ENCODE measurements at regions not wholly inside any gene's neighbourhood (a gene's known extent, or its start where the extent isn't known, plus 50 kb on each side); places are given as distances from the start of the nearest gene placed in this dataset.

DNA sequence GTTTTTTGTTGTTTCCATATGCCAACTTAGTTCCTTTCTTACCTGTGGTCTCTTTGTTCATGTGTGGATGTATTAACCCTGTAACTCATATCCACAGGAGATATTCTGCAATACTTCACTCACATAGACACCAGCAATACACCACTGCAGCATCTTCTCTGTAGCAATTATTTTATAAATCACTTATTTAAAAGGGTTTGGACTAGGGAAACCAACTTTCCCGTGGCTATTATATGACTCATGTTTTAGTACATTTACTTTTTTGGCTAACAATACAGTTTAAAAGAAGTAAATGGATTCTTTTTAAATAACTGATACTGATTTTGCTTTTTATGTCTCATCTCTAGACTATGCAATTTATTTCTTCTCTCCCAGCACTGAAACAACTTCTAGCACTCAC lies 488.9 kb downstream of the MBD2 start:
- no peak overlapping the region for H3K27ac Mint-ChIP-seq (ENCODE audit: unreplicated experiment)
- no peaks in the 10 kb centered on the region for H3K36me3 Mint-ChIP-seq (ENCODE audit: low read depth)
- no peak for DNase-seq (ENCODE audit: low read depth, low spot score)
- peaks cover 4% of the 10 kb centered on the region for H3K9me3 Mint-ChIP-seq
- H3K27me3 Mint-ChIP-seq (ENCODE audit: low read depth) = peaks cover 2% of the 10 kb centered on the region
- no peak overlapping the region for H3K4me3 Mint-ChIP-seq
- H3K4me1 Mint-ChIP-seq = no peaks in the 10 kb centered on the region
- no peak for TF ChIP-seq CTCF (conservative IDR thresholded peaks at IDR 0.05)

- H3K36me3 Mint-ChIP-seq (ENCODE audit: low read depth) = no peaks in the 10 kb centered on the region
- TF ChIP-seq CTCF (conservative IDR thresholded peaks at IDR 0.05) = no peak
- no peaks in the 10 kb centered on the region for H3K9me3 Mint-ChIP-seq
- DNase-seq (ENCODE audit: low read depth, low spot score) = no peak
- no peaks in the 10 kb centered on the region for H3K27me3 Mint-ChIP-seq (ENCODE audit: low read depth)
- H3K27ac Mint-ChIP-seq (ENCODE audit: unreplicated experiment) = no peak overlapping the region
- H3K4me1 Mint-ChIP-seq = peaks cover 13% of the 10 kb centered on the region
- H3K4me3 Mint-ChIP-seq = no peak overlapping the region
Measured at GRCh38 chr18:53715243-53715853, 509.1 kb downstream of the MBD2 start.

DNA sequence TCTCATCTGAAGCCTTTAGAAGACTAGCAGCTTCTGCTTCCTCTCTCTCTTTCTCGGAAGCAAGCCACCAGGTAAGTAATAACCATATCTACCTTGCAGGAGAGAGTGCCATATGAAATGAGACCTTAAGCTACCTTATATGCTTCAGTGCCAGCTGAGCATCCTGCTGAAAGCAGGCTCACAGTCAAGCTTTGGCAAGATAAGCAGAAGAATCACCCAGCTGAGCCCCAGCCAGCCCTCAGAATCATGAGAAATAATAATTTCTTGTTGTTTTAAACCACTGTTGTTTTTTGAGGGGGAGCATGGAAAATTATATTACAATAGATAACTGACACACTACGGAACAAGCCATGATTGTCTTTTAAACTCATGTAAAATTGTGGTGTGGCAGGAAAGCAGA lies 514.4 kb downstream of the MBD2 start:
- H3K36me3 Mint-ChIP-seq (ENCODE audit: low read depth) = peaks cover 2% of the 10 kb centered on the region
- no peaks in the 10 kb centered on the region for H3K9me3 Mint-ChIP-seq
- H3K27ac Mint-ChIP-seq (ENCODE audit: unreplicated experiment) = no peak overlapping the region
- DNase-seq (ENCODE audit: low read depth, low spot score) = no peak
- no peak overlapping the region for H3K4me3 Mint-ChIP-seq
- H3K27me3 Mint-ChIP-seq (ENCODE audit: low read depth) = no peaks in the 10 kb centered on the region
- H3K4me1 Mint-ChIP-seq = peaks cover 10% of the 10 kb centered on the region
- no peak for TF ChIP-seq CTCF (conservative IDR thresholded peaks at IDR 0.05)

GRCh38 chr18:53702480-53702879 lies 522.0 kb downstream of the MBD2 start:
- no peak for DNase-seq (ENCODE audit: low read depth, low spot score)
- TF ChIP-seq CTCF (conservative IDR thresholded peaks at IDR 0.05) = no peak
- no peak overlapping the region for H3K27ac Mint-ChIP-seq (ENCODE audit: unreplicated experiment)
- no peak overlapping the region for H3K4me3 Mint-ChIP-seq
- H3K9me3 Mint-ChIP-seq = no peaks in the 10 kb centered on the region
- peaks cover 10% of the 10 kb centered on the region for H3K4me1 Mint-ChIP-seq
- H3K27me3 Mint-ChIP-seq (ENCODE audit: low read depth) = no peaks in the 10 kb centered on the region
- no peaks in the 10 kb centered on the region for H3K36me3 Mint-ChIP-seq (ENCODE audit: low read depth)

- no peaks in the 10 kb centered on the region for H3K27me3 Mint-ChIP-seq (ENCODE audit: low read depth)
- H3K4me3 Mint-ChIP-seq = no peak overlapping the region
- peaks cover 10% of the 10 kb centered on the region for H3K4me1 Mint-ChIP-seq
- H3K9me3 Mint-ChIP-seq = no peaks in the 10 kb centered on the region
- TF ChIP-seq CTCF (conservative IDR thresholded peaks at IDR 0.05) = no peak
- no peak for DNase-seq (ENCODE audit: low read depth, low spot score)
- no peaks in the 10 kb centered on the region for H3K36me3 Mint-ChIP-seq (ENCODE audit: low read depth)
- H3K27ac Mint-ChIP-seq (ENCODE audit: unreplicated experiment) = no peak overlapping the region
Measured at GRCh38 chr18:53701697-53702096, 522.8 kb downstream of the MBD2 start.

Data from neural crest cell (in vitro differentiated cells).